ENCODE measurements at regions not wholly inside any gene's neighbourhood (a gene's known extent, or its start where the extent isn't known, plus 50 kb on each side); places are given as distances from the start of the nearest gene placed in this dataset.

DNA sequence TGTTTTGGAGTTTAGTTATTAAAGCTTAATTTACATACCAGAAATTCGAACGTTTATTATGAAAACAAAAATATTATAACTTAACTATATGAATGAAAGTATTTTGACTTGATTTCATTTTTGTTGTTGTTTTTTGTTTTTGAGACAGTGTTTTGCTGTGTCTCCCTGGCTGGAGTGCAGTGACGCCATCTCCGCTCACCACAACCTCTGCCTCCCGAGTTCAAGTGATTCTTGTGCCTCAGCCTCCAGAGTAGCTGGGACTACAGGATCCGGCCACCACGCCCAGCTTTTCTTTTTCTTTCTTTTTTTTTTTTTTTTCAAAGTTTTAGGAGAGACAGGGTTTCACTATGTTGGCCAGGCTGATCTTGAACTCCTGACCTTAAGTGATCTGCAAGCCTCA is 392.6 kb downstream of the PCDH17 start:
- TF ChIP-seq POLR2AphosphoS5 (IDR thresholded peaks at IDR 0.05; ENCODE audit: low read depth, low read length) = no peak
- TF ChIP-seq, protein P1, sequence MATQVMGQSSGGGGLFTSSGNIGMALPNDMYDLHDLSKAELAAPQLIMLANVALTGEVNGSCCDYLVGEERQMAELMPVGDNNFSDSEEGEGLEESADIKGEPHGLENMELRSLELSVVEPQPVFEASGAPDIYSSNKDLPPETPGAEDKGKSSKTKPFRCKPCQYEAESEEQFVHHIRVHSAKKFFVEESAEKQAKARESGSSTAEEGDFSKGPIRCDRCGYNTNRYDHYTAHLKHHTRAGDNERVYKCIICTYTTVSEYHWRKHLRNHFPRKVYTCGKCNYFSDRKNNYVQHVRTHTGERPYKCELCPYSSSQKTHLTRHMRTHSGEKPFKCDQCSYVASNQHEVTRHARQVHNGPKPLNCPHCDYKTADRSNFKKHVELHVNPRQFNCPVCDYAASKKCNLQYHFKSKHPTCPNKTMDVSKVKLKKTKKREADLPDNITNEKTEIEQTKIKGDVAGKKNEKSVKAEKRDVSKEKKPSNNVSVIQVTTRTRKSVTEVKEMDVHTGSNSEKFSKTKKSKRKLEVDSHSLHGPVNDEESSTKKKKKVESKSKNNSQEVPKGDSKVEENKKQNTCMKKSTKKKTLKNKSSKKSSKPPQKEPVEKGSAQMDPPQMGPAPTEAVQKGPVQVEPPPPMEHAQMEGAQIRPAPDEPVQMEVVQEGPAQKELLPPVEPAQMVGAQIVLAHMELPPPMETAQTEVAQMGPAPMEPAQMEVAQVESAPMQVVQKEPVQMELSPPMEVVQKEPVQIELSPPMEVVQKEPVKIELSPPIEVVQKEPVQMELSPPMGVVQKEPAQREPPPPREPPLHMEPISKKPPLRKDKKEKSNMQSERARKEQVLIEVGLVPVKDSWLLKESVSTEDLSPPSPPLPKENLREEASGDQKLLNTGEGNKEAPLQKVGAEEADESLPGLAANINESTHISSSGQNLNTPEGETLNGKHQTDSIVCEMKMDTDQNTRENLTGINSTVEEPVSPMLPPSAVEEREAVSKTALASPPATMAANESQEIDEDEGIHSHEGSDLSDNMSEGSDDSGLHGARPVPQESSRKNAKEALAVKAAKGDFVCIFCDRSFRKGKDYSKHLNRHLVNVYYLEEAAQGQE (IDR thresholded peaks at IDR 0.05; ENCODE audit: insufficient read depth in 1 of 2, low read depth in 2 of 2, low read length in 2 of 2) = no peak
